IMR-90 (cell line): ENCODE measurements at regions not wholly inside any gene's neighbourhood (a gene's known extent, or its start where the extent isn't known, plus 50 kb on each side); places are given as distances from the start of the nearest gene placed in this dataset.

ENCODE experiments used
- CTCF ChIP-seq: conservative IDR thresholded peaks from 2 replicates; pipeline ENCODE4 v1.5.1; 2012; ENCODE audit warnings: mild to moderate bottlenecking, low read depth, low read length, improper control_type of control experiment
- MAZ ChIP-seq: IDR thresholded peaks from 2 replicates; pipeline ENCODE4 v1.6.1; 2012; ENCODE audit warnings: low read depth, mild to moderate bottlenecking, low read length, improper control_type of control experiment, moderate library complexity, borderline replicate concordance
- MXI1 ChIP-seq: IDR thresholded peaks from 2 replicates; pipeline ENCODE4 v1.6.1; 2012; ENCODE audit warnings: low read depth, mild to moderate bottlenecking, low read length, moderate library complexity, borderline replicate concordance
- NFE2L2 ChIP-seq: fragments of 150-350 bp; IDR thresholded peaks from 2 replicates; pipeline ENCODE4 v1.6.1; 2016; ENCODE audit warnings: low read depth, mild to moderate bottlenecking, low read length
- POLR2A ChIP-seq: IDR thresholded peaks from 2 replicates; pipeline ENCODE4 v1.6.1; 2012; ENCODE audit warnings: mild to moderate bottlenecking, low read depth, low read length
- SMC3 ChIP-seq: fragments of 150-350 bp; IDR thresholded peaks from 2 replicates; pipeline ENCODE4 v1.6.1; 2016; ENCODE audit warnings: low read depth, mild to moderate bottlenecking, antibody characterized with exemption, low read length, moderate library complexity
- USF2 ChIP-seq: fragments of 150-350 bp; IDR thresholded peaks from 2 replicates; pipeline ENCODE4 v1.6.1; 2017; ENCODE audit warnings: mild to moderate bottlenecking, antibody characterized with exemption, low read length, low read depth

GRCh38 chr4:53764761-53765490 lies 173.6 kb upstream of the LNX1 start:
- TF ChIP-seq POLR2A (no peak), CTCF (no peak), MXI1 (no peak), MAZ (no peak), SMC3 (no peak), USF2 (no peak), NFE2L2 (no peak)
